Endothelial cell of umbilical vein (primary cell): ENCODE measurements at regions not wholly inside any gene's neighbourhood (a gene's known extent, or its start where the extent isn't known, plus 50 kb on each side); places are given as distances from the start of the nearest gene placed in this dataset.

ENCODE experiments used
- BruUV-seq: library from RNA; stranded (reverse); fragments of 400-500 nt; replicated peaks from 2 replicates; lab custom pipeline; 2021; lab: Mats Ljungman, UMichigan
- CTCF ChIA-PET: fragments of 300-600, 350-600 bp; sonication (Branson Sonifier 250); formaldehyde crosslinking; loops from one replicate; lab custom pipeline; 2021; ENCODE audit warnings: antibody characterized with exemption, inconsistent platforms; lab: Charles Lee
- POLR2A ChIA-PET: fragments of 300-600, 350-600 bp; sonication (Branson Sonifier 250); formaldehyde crosslinking; loops from one replicate; lab custom pipeline; 2021; ENCODE audit warnings: antibody characterized with exemption, inconsistent platforms; lab: Charles Lee
- DNase-seq: peaks from one replicate; pipeline ENCODE4 v3.0.0-alpha.2; 2011; ENCODE audit warnings: low read depth, low spot score
- FAIRE-seq: peaks from 2 replicates; lab custom pipeline; 2011; peaks lifted over from hg19 to GRCh38; lab: Jason Lieb, UNC
- H2AFZ ChIP-seq: 2 replicates; pipeline ENCODE4 v1.6.0; 2012; ENCODE audit warnings: low read depth, low read length, control low read depth, inconsistent platforms
- H3K27ac ChIP-seq: 2 replicates; pipeline ENCODE4 v1.5.1; 2011; ENCODE audit warnings: low read depth, mild to moderate bottlenecking, control low read depth, low read length, moderate library complexity; ENCODE audit not compliant: insufficient read depth
- H3K27me3 ChIP-seq, 2 experiments: 2 replicates each; pipeline versions ENCODE4 v1.6.0 to v1.6.1; 2011; ENCODE audit warnings: low read length in 2 of 2, mixed read lengths in 1 of 2; ENCODE audit not compliant: control insufficient read depth in 2 of 2, insufficient read depth in 2 of 2
- H3K36me3 ChIP-seq, 2 experiments: 2 replicates in 1 of 2; 3 replicates in 1 of 2; pipeline ENCODE4 v1.5.1; 2011; ENCODE audit warnings: low read length in 2 of 2, mild to moderate bottlenecking in 1 of 2, moderate library complexity in 1 of 2; ENCODE audit not compliant: control insufficient read depth in 2 of 2, insufficient read depth in 2 of 2; ENCODE audit errors: extremely low read depth in 1 of 2
- H3K4me1 ChIP-seq: 3 replicates; pipeline ENCODE4 v1.5.1; 2011; ENCODE audit warnings: mild to moderate bottlenecking, low read length; ENCODE audit not compliant: control insufficient read depth, insufficient read depth; ENCODE audit errors: extremely low read depth
- H3K4me2 ChIP-seq: 2 replicates; pipeline ENCODE4 v1.6.1; 2011; ENCODE audit warnings: low read length, control low read depth, mixed read lengths; ENCODE audit not compliant: insufficient read depth
- H3K4me3 ChIP-seq, 3 experiments: fragments of 200-600 bp in 1 of 3; sonication (generic), shearing (Covaris generic) in 1 of 3; replicated peaks in 1 of 3; 2 replicates each; pipeline ENCODE4 v1.5.1; 2011 to 2016; ENCODE audit warnings: control low read depth in 3 of 3, low read length in 3 of 3, mild to moderate bottlenecking in 2 of 3, inconsistent platforms in 1 of 3, low read depth in 1 of 3, moderate library complexity in 1 of 3; ENCODE audit not compliant: insufficient read depth in 1 of 3
- H3K79me2 ChIP-seq: 2 replicates; pipeline ENCODE4 v1.6.0; 2012; ENCODE audit warnings: low read length, inconsistent platforms; ENCODE audit not compliant: control insufficient read depth, insufficient read depth
- H3K9ac ChIP-seq: replicated peaks from 2 replicates; pipeline ENCODE3; 2011; ENCODE audit warnings: low read length, control low read depth; ENCODE audit not compliant: insufficient read depth; ENCODE audit errors: extremely low read depth
- H3K9me1 ChIP-seq: replicated peaks from 3 replicates; pipeline ENCODE4 v1.6.0; 2011; ENCODE audit warnings: mild to moderate bottlenecking, low read length; ENCODE audit not compliant: control insufficient read depth, insufficient read depth; ENCODE audit errors: extremely low read depth
- H3K9me3 ChIP-seq: replicated peaks from 2 replicates; pipeline ENCODE4 v1.5.1; 2012; ENCODE audit warnings: low read length, inconsistent platforms; ENCODE audit not compliant: control insufficient read depth, insufficient read depth
- H4K20me1 ChIP-seq: replicated peaks from 2 replicates; pipeline ENCODE3; 2011; ENCODE audit warnings: mild to moderate bottlenecking, low read length; ENCODE audit not compliant: control insufficient read depth, insufficient read depth; ENCODE audit errors: extremely low read depth
- CTCF ChIP-seq, 2 donors: IDR thresholded peaks; 1 replicate in 1 of 2; 2 replicates in 1 of 2; pipeline ENCODE4 v1.5.1; 2011; ENCODE audit warnings: low read length in 2 of 2, mild to moderate bottlenecking in 2 of 2, moderate library complexity in 2 of 2, control low read depth in 1 of 2, inconsistent platforms in 1 of 2, low read depth in 1 of 2; ENCODE audit not compliant: insufficient read depth in 1 of 2; ENCODE audit errors: extremely low read depth in 1 of 2
- EZH2 ChIP-seq: IDR thresholded peaks from 2 replicates; pipeline ENCODE4 v1.6.1; 2012; ENCODE audit warnings: borderline replicate concordance, low read depth, mild to moderate bottlenecking, moderate library complexity, low read length, inconsistent platforms; ENCODE audit not compliant: severe bottlenecking
- FOS ChIP-seq: IDR thresholded peaks from 2 replicates; pipeline ENCODE4 v1.6.1; 2011; ENCODE audit warnings: mild to moderate bottlenecking, low read length, moderate library complexity, borderline replicate concordance; ENCODE audit not compliant: insufficient read depth
- GATA2 ChIP-seq: IDR thresholded peaks from 2 replicates; pipeline ENCODE4 v1.7.0; 2011; ENCODE audit warnings: low read depth, mild to moderate bottlenecking, moderate library complexity, mixed read lengths, low read length; ENCODE audit not compliant: insufficient read length, insufficient read depth
- JUN ChIP-seq: IDR thresholded peaks from 2 replicates; pipeline ENCODE4 v1.6.1; 2011; ENCODE audit warnings: borderline replicate concordance, low read depth; ENCODE audit not compliant: insufficient read length, insufficient read depth
- MAX ChIP-seq: IDR thresholded peaks from 2 replicates; pipeline ENCODE4 v1.6.1; 2011; ENCODE audit not compliant: insufficient read depth, insufficient read length
- MYC ChIP-seq: IDR thresholded peaks from one replicate; pipeline ENCODE4 v1.6.1; 2011; ENCODE audit warnings: mild to moderate bottlenecking, low read depth, low read length
- POLR2A ChIP-seq: IDR thresholded peaks from 2 replicates; pipeline ENCODE4 v1.6.1; 2012; ENCODE audit warnings: low read depth, mild to moderate bottlenecking, control low read depth, low read length
- POLR2AphosphoS5 ChIP-seq: IDR thresholded peaks from 2 replicates; pipeline ENCODE4 v1.6.1; 2012; ENCODE audit warnings: low read depth, mild to moderate bottlenecking, control low read depth, low read length, moderate library complexity; ENCODE audit not compliant: insufficient read depth
- dilution Hi-C: fragments of 300-500 bp; cut with MboI; formaldehyde crosslinking; loops from one replicate; pipeline ENCODE4 v1.15.0; 2019; ENCODE audit warnings: low sequenced_read_pairs; ENCODE audit not compliant: extremely low pct_ligation_motif_present
- intact Hi-C: fragments of 100-400 bp; cut with micrococcal nuclease; formaldehyde crosslinking; loops from one replicate; pipeline ENCODE4 v1.10.0; 2022

GRCh38 chrX:135651647-135652295, 61.7 kb upstream of the CT45A1 start:
- Histone ChIP-seq H3K4me2 (no peak overlapping the region), H3K27ac (no peak overlapping the region), H3K27me3 (no peaks in the 10 kb centered on the region), H3K4me3 (no peak overlapping the region), H3K9ac (no peak overlapping the region), H3K36me3 (no peaks in the 10 kb centered on the region), H3K4me1 (no peaks in the 10 kb centered on the region), H3K9me3 (no peaks in the 10 kb centered on the region), H2AFZ (no peak overlapping the region), H4K20me1 (no peaks in the 10 kb centered on the region), H3K9me1 (no peaks in the 10 kb centered on the region), H3K79me2 (no peaks in the 10 kb centered on the region)
- POLR2A ChIA-PET, result no interaction called here
- DNase-seq, result no peak
- FAIRE-seq, result no peak
- no peak for TF ChIP-seq FOS
- no peak for TF ChIP-seq POLR2AphosphoS5
- no peak for TF ChIP-seq MAX
- TF ChIP-seq GATA2, result no peak
- TF ChIP-seq JUN, result no peak
- no peak for TF ChIP-seq EZH2
- TF ChIP-seq MYC, result no peak
- no peak for TF ChIP-seq POLR2A
- TF ChIP-seq CTCF (IDR thresholded peaks at IDR 0.05; ENCODE audit: extremely low read depth in 1 of 2, insufficient read depth in 1 of 2, low read depth in 1 of 2, low read length in 2 of 2), result no peak
- CTCF ChIA-PET, result interaction anchor here (1.0 kb wide), 1 partner anchor 9 kb away, joined by 3 read pairs; no protein-coding TSS in a partner anchor
- no TSS peak for BruUV-seq
- dilution Hi-C loops, result no loop called here
- intact Hi-C loops, result no loop called here
